Activated T-cell treated with anti-CD3 and anti-CD28 coated beads, Interleukin-2, amount 50 U/mL, for 48 hours (primary cell): ENCODE measurements at regions not wholly inside any gene's neighbourhood (a gene's known extent, or its start where the extent isn't known, plus 50 kb on each side); places are given as distances from the start of the nearest gene placed in this dataset.

Source experiments
- DNase-seq, 2 experiments: peaks; one replicate each; pipeline ENCODE4 v3.0.0-alpha.2; 2020

DNA sequence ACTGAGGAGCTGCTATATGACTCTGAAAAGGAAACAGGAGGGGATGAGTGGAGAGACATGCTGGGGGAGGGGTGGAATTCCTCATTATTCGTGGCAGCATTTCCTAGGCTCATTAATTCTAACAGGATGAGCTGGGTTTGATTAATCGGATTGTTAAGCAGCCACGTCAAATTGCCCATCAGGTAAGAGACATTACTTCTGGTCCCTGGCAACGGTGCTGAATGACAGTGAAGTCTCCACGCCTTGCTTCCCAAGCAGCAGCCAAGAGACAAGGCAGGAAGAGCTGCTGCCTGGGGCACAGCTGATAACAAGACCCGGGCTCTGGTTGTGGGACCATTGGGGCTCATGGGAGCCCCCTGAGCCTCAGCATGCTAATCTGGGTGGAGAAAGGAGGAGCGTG, 86.6 kb downstream of the MARCHF4 start:
- DNase-seq, result no peak

DNA sequence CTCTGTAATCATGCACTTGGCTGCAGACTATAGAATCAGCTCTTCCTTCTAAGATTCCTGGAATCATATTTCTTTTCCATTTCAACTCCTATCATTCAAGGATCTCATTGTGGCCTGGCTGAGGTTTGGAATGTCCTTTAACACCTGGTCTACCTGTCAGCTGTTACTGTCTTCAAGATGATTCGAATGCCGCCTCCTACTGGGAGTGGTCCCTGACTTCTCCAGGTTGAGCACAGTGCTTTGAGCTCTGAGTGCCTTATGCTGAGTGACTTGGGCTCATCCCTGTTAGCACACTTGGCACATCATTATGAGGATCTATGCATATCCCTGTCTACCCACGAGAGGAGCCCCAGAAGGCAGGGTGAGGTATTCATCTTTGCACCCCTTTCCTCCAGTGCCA, 87.6 kb downstream of the MARCHF4 start:
- no peak for DNase-seq

DNA sequence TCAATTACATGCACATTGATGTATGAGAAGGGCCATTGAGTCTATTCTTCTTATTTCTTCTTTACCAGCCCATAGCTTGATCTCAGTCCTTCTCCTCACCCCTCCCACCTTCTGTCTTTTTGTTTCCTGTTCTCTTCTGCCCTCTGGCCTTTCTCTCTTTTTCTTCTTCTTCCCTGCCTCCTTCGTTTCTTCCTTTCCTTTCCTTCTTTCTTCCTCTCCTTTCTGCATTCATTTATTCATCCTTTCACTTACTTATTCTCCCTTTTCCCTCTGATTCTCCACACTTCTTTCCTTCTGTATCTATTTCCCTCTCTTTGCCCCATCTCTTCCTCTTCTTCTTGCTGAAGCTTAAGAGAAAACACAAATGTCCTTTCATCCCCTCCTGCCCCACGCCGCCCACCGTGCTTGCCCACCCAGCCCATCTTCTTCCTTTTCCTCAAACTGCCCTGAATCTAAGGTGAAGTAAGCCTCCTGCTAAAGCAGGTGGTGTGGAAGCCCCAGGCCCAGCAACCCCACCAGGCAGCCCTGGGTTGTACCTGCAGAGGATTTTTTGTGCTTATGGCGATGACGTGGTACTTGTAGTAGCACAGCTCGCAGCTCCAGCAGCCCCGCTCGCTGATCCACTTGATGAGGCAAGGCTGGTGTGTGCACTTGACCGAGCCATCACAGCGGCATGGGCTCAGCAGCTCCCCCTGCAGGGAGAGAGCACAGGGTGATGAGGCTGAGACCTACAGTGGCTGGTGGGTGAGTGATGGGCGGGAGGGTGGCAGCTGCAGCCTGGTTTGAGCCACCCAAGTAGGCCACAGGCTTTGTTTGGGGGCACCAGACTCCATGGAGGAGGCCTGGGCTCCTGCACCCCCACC, 89.0 kb downstream of the MARCHF4 start:
- DNase-seq, result peak; percentile 52 to 59

GRCh38 chr2:216281876-216282275, 90.4 kb downstream of the MARCHF4 start:
- DNase-seq, result no peak

- no peak for DNase-seq
Observed at GRCh38 chr2:216281316-216281715, 91.0 kb downstream of the MARCHF4 start.

DNA sequence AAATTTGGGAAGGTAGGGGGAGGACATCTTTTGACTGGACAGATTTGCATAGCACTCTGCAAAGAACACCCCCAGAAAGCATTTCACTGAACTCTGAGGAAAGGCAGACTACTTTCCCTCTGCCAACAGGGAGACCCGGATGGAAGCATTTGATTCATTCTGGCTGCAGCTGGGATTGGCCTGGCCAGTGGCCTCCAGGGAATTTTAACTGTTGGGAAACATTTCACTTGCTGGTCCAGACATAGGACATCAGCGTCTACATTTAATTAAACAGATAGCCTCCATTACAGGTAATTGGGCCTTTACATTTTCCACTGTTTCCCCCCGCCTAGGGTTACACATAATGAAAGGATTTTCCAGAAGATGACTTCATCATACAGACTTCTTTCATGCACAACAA, 92.8 kb downstream of the MARCHF4 start:
- no peak for DNase-seq

DNA sequence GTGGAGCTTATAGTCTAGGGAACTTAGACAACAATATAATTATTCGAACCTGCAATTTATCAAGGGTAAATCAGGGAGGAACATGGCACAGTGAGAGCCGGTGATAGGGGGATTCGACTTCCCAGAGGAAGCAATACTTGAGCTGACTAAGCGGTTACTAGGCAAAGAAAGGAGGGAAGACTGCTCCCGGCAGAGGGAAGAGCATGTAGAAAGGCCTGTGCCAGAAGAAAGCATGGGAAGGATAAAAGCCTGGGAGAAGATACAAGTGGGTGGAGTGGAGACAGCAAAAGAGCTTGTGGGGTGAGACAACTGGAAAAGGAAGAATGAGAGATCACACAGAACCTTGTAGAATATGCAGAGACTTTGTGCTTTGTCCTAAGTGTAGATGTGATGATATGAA, 93.3 kb downstream of the MARCHF4 start:
- no peak for DNase-seq

DNA sequence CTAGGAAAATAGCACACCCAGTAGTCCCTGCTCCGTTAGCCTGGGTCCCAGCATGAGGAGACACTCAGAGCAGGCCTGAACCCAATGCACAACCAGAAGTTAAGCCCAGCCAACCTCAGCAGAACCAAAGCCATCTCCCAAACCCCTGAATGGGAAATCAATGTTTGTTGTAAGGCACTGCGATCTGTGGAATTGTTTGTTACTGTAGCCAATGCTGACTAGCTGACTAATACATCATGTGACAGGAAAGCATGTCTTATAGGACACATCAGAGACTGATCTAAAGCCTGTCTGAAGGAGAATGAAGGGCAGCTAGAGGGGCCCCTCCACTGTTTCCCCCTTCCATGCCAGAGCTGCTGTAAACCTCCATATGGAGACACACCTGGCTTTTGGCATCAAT, 96.4 kb downstream of the MARCHF4 start:
- DNase-seq, result no peak

DNA sequence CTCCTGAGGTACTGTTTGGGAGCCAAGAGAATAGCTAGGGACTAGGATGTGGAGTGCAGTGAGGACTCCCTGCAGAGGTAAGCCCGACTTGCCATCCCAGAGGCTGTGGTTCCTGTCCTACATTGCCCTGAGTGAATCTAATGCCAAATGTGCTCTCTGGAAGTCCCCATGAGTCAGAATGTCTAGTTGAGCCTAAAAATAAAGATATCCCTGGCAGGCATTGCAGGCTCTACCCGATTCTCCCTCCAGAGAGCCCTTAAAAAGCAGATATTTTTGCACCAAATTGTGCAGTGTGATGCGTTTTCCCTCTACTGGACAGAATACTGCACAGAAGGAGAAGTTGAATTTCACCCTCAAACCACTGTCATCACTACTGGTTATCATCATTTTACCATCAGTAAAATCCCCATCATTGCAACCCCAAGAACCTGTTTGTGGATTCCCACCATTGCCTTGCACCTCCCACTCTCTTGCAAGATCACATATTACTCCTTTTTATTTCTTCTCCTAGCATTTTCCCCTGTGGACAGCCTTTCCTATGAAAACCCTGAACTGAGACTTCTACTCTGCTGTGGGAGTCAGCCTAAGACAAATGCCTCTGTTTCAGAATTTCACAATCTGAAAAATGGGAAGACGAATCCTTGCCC, 98.0 kb downstream of the MARCHF4 start:
- DNase-seq, result no peak

DNA sequence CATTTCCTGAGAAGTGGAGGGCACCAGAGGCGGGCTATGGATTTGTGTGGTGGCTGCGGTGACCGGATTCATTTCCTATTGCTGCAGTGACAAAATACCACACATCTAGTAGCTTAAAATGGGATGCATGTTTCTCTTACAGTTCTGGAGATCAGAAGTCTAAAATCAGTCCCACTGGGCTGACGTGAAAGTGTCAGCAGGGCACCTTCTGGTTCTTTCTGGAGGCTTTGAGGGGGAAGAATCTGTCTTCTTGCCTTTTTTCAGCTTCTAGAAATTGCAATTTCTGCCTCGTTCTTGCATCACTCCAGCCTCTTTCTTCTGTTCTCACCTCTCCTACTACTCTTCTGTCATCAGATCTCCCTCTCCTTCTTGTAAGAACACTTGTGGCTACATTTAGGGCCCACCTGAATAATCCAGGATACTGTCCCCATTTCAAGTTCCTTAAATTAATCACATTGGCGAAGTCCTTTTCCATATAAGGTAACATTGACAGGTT, 111.2 kb downstream of the MARCHF4 start:
- DNase-seq, result no peak

DNA sequence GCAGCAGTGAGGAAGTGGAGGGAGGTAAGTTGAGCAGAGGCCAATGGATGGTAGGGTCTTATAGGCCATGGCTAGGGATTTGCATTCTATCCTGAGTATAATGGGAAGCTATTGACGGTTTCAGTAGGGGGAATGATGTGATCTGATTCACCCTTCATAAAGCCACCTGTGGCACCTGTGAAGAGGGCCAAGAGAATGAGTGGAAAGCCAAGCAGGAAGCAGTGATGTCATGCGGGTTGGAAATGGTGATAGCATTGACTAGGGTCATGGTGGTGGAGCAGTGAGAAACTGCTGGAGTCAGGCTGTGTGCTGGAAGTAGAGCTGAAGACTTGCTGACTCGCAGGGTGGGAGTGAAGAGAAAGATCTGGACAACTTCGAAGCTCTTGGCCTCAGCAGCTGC, 111.7 kb downstream of the MARCHF4 start:
- no peak for DNase-seq

GRCh38 chr2:216259081-216259480, 113.2 kb downstream of the MARCHF4 start:
- no peak for DNase-seq

GRCh38 chr2:216257089-216257488, 115.2 kb downstream of the MARCHF4 start:
- DNase-seq, result no peak
